ENCODE measurements at regions not wholly inside any gene's neighbourhood (a gene's known extent, or its start where the extent isn't known, plus 50 kb on each side); places are given as distances from the start of the nearest gene placed in this dataset.

DNA sequence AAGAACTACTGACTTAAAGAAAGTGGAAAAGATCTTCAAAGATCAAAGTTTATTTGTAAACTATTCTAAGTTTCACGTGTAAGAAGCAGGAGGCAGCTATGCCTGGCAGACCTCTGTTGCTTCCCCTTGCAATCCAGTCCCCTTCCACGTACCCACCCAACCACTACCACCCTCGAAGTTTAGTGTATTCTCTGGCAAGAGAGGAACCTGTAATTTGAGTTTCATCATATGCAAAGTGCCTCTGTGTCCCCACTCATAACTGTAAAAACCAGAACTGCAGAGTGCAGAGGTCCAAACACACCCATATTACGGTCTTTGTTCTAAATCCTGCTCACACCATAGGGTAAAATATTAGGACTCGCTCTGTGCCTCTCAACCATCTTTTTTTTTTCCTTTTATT, 75.8 kb upstream of the FRY start:
- Histone ChIP-seq H3K27me3 (ENCODE audit: insufficient read depth) (no peaks in the 10 kb centered on the region), H2AFZ (no peak overlapping the region), H3K36me3 (ENCODE audit: insufficient read depth) (peaks cover 6% of the 10 kb centered on the region; the same call in 1 of the 2 replicates), H3K9me2 (ENCODE audit: insufficient read depth) (0 out of 2 replicates have a peak, but pooled peaks cover 7% of the 10 kb centered on the region), H3K4me3 (no peak overlapping the region), H3F3A (replicated peaks; ENCODE audit: low read depth) (no peaks in the 10 kb centered on the region), H3K4me2 (no peak overlapping the region), H3K27ac (ENCODE audit: low read depth) (no peak overlapping the region), H3K4me1 (ENCODE audit: insufficient read depth) (no peaks in the 10 kb centered on the region), H4K20me1 (replicated peaks; ENCODE audit: insufficient read depth) (no peaks in the 10 kb centered on the region), H3K79me2 (replicated peaks; ENCODE audit: insufficient read depth) (no peaks in the 10 kb centered on the region)
- no peak overlapping the region for H3K27ac Mint-ChIP-seq
- H3K27me3 Mint-ChIP-seq (ENCODE audit: insufficient read depth, low read depth, poor library complexity): peaks cover 3% of the 10 kb centered on the region
- peaks cover 19% of the 10 kb centered on the region for H3K9me3 Mint-ChIP-seq
- no peak for DNase-seq (ENCODE audit: low spot score)
- no peak for ATAC-seq
- H3K4me3 Mint-ChIP-seq: no peak overlapping the region
- H3K4me1 Mint-ChIP-seq: no peaks in the 10 kb centered on the region
- peaks cover 8% of the 10 kb centered on the region; the same call in 1 of the 3 replicates for H3K36me3 Mint-ChIP-seq (ENCODE audit: low read depth)
- TF ChIP-seq, protein P1, sequence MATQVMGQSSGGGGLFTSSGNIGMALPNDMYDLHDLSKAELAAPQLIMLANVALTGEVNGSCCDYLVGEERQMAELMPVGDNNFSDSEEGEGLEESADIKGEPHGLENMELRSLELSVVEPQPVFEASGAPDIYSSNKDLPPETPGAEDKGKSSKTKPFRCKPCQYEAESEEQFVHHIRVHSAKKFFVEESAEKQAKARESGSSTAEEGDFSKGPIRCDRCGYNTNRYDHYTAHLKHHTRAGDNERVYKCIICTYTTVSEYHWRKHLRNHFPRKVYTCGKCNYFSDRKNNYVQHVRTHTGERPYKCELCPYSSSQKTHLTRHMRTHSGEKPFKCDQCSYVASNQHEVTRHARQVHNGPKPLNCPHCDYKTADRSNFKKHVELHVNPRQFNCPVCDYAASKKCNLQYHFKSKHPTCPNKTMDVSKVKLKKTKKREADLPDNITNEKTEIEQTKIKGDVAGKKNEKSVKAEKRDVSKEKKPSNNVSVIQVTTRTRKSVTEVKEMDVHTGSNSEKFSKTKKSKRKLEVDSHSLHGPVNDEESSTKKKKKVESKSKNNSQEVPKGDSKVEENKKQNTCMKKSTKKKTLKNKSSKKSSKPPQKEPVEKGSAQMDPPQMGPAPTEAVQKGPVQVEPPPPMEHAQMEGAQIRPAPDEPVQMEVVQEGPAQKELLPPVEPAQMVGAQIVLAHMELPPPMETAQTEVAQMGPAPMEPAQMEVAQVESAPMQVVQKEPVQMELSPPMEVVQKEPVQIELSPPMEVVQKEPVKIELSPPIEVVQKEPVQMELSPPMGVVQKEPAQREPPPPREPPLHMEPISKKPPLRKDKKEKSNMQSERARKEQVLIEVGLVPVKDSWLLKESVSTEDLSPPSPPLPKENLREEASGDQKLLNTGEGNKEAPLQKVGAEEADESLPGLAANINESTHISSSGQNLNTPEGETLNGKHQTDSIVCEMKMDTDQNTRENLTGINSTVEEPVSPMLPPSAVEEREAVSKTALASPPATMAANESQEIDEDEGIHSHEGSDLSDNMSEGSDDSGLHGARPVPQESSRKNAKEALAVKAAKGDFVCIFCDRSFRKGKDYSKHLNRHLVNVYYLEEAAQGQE (IDR thresholded peaks at IDR 0.05; ENCODE audit: unreplicated experiment): no peak
- TF ChIP-seq NANOG (IDR thresholded peaks at IDR 0.05; ENCODE audit: borderline replicate concordance) (no peak), POLR2AphosphoS5 (IDR thresholded peaks at IDR 0.05; ENCODE audit: low read depth) (no peak), EZH2 (IDR thresholded peaks at IDR 0.05; ENCODE audit: low read depth, unreplicated experiment) (no peak), EZH2phosphoT487 (IDR thresholded peaks at IDR 0.05; ENCODE audit: unreplicated experiment) (no peak), ZNF462 (CRISPR knock-in tag; IDR thresholded peaks at IDR 0.05) (no peak), ZNF331 (CRISPR knock-in tag; IDR thresholded peaks at IDR 0.05; ENCODE audit: low read depth) (no peak), JUNB (IDR thresholded peaks at IDR 0.05; ENCODE audit: unreplicated experiment) (no peak), ZNF114 (CRISPR knock-in tag; IDR thresholded peaks at IDR 0.05) (no peak), STAT1 (IDR thresholded peaks at IDR 0.05; ENCODE audit: unreplicated experiment) (no peak), CREB1 (CRISPR knock-in tag; IDR thresholded peaks at IDR 0.05; ENCODE audit: low read depth) (no peak)
- TF ChIP-seq, protein P2, sequence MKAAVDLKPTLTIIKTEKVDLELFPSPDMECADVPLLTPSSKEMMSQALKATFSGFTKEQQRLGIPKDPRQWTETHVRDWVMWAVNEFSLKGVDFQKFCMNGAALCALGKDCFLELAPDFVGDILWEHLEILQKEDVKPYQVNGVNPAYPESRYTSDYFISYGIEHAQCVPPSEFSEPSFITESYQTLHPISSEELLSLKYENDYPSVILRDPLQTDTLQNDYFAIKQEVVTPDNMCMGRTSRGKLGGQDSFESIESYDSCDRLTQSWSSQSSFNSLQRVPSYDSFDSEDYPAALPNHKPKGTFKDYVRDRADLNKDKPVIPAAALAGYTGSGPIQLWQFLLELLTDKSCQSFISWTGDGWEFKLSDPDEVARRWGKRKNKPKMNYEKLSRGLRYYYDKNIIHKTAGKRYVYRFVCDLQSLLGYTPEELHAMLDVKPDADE (IDR thresholded peaks at IDR 0.05): no peak
- TF ChIP-seq, protein P3, sequence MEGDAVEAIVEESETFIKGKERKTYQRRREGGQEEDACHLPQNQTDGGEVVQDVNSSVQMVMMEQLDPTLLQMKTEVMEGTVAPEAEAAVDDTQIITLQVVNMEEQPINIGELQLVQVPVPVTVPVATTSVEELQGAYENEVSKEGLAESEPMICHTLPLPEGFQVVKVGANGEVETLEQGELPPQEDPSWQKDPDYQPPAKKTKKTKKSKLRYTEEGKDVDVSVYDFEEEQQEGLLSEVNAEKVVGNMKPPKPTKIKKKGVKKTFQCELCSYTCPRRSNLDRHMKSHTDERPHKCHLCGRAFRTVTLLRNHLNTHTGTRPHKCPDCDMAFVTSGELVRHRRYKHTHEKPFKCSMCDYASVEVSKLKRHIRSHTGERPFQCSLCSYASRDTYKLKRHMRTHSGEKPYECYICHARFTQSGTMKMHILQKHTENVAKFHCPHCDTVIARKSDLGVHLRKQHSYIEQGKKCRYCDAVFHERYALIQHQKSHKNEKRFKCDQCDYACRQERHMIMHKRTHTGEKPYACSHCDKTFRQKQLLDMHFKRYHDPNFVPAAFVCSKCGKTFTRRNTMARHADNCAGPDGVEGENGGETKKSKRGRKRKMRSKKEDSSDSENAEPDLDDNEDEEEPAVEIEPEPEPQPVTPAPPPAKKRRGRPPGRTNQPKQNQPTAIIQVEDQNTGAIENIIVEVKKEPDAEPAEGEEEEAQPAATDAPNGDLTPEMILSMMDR (conservative IDR thresholded peaks at IDR 0.05; ENCODE audit: low read depth in 2 of 2): no peak

Data from GM23338 (cell line).